H9 (cell line): ENCODE measurements at regions not wholly inside any gene's neighbourhood (a gene's known extent, or its start where the extent isn't known, plus 50 kb on each side); places are given as distances from the start of the nearest gene placed in this dataset.
A peak's percentile ranks its signal among the peaks of the same experiment; 100 is the strongest.

ENCODE experiments used
- DNase-seq: peaks from one replicate; pipeline ENCODE4 v3.0.0-alpha.2; 2017
- H2AFZ ChIP-seq: one replicate; pipeline ENCODE4 v1.6.1; 2013; ENCODE audit warnings: mild to moderate bottlenecking, low read length, control low read depth, moderate library complexity
- H2AK5ac ChIP-seq: 2 replicates; pipeline ENCODE4 v1.6.1; 2013; ENCODE audit warnings: low read length, control low read depth, mixed read lengths; ENCODE audit not compliant: insufficient read length
- H2BK120ac ChIP-seq: one replicate; pipeline ENCODE4 v1.6.1; 2013; ENCODE audit warnings: low read depth, mild to moderate bottlenecking, low read length, control low read depth, inconsistent platforms; ENCODE audit not compliant: poor library complexity, severe bottlenecking
- H2BK12ac ChIP-seq: 2 replicates; pipeline ENCODE4 v1.6.1; 2013; ENCODE audit warnings: low read length, control low read depth, mixed read lengths, low read depth; ENCODE audit not compliant: insufficient read length
- H2BK15ac ChIP-seq: 2 replicates; pipeline ENCODE4 v1.6.1; 2013; ENCODE audit warnings: low read depth, low read length, control low read depth
- H2BK20ac ChIP-seq: one replicate; pipeline ENCODE4 v1.6.1; 2013; ENCODE audit warnings: low read depth, mild to moderate bottlenecking, low read length, control low read depth, inconsistent platforms; ENCODE audit not compliant: poor library complexity, severe bottlenecking
- H2BK5ac ChIP-seq: 2 replicates; pipeline ENCODE4 v1.6.1; 2013; ENCODE audit warnings: low read length, control low read depth, mixed read lengths; ENCODE audit not compliant: insufficient read length
- H3K14ac ChIP-seq: 2 replicates; pipeline ENCODE4 v1.6.1; 2013; ENCODE audit warnings: low read length, control low read depth; ENCODE audit not compliant: insufficient read depth
- H3K18ac ChIP-seq: 2 replicates; pipeline ENCODE4 v1.6.1; 2013; ENCODE audit warnings: low read depth, mild to moderate bottlenecking, mixed read lengths, low read length, control low read depth; ENCODE audit not compliant: insufficient read length
- H3K23ac ChIP-seq: 2 replicates; pipeline ENCODE4 v1.6.1; 2013; ENCODE audit warnings: low read length, control low read depth, mixed read lengths, low read depth; ENCODE audit not compliant: insufficient read length
- H3K23me2 ChIP-seq: 2 replicates; pipeline ENCODE4 v1.6.1; 2013; ENCODE audit warnings: low read depth, mild to moderate bottlenecking, mixed read lengths, low read length, control low read depth; ENCODE audit not compliant: insufficient read length, poor library complexity, severe bottlenecking
- H3K27ac ChIP-seq: 2 replicates; pipeline ENCODE4 v1.5.1; 2013; ENCODE audit warnings: low read length, control low read depth, mixed read lengths, low read depth; ENCODE audit not compliant: insufficient read length
- H3K27me3 ChIP-seq: 2 replicates; pipeline ENCODE4 v1.6.1; 2013; ENCODE audit warnings: low read length, control low read depth, inconsistent platforms; ENCODE audit not compliant: insufficient read depth
- H3K4ac ChIP-seq: 2 replicates; pipeline ENCODE4 v1.6.1; 2013; ENCODE audit warnings: low read depth, mild to moderate bottlenecking, control low read depth, inconsistent platforms, low read length, moderate library complexity
- H3K4me1 ChIP-seq: 2 replicates; pipeline ENCODE4 v1.6.1; 2013; ENCODE audit warnings: low read length, control low read depth, inconsistent platforms; ENCODE audit not compliant: insufficient read depth
- H3K4me2 ChIP-seq: 2 replicates; pipeline ENCODE4 v1.6.1; 2013; ENCODE audit warnings: low read length, control low read depth, mixed read lengths; ENCODE audit not compliant: insufficient read length, insufficient read depth
- H3K56ac ChIP-seq: 2 replicates; pipeline ENCODE4 v1.6.1; 2013; ENCODE audit warnings: low read depth, mild to moderate bottlenecking, mixed read lengths, low read length, control low read depth; ENCODE audit not compliant: insufficient read length
- H3K79me1 ChIP-seq: 2 replicates; pipeline ENCODE4 v1.6.1; 2013; ENCODE audit warnings: low read depth, mild to moderate bottlenecking, moderate library complexity, low read length, control low read depth, inconsistent platforms; ENCODE audit not compliant: insufficient read depth, poor library complexity, severe bottlenecking
- H3K79me2 ChIP-seq: 2 replicates; pipeline ENCODE4 v1.6.1; 2013; ENCODE audit warnings: low read length, control low read depth, inconsistent platforms; ENCODE audit not compliant: insufficient read depth
- H3K9ac ChIP-seq: 2 replicates; pipeline ENCODE4 v1.6.1; 2013; ENCODE audit warnings: low read length, control low read depth, mixed read lengths; ENCODE audit not compliant: insufficient read length; ENCODE audit errors: extremely low read depth
- H3K9me3 ChIP-seq: one replicate; pipeline ENCODE4 v1.6.1; 2013; ENCODE audit warnings: low read depth, low read length, inconsistent platforms; ENCODE audit not compliant: control insufficient read depth
- H3T11ph ChIP-seq: one replicate; pipeline ENCODE4 v1.6.1; 2013; ENCODE audit warnings: mild to moderate bottlenecking, low read length, control low read depth, inconsistent platforms
- H4K20me1 ChIP-seq: one replicate; pipeline ENCODE4 v1.6.1; 2013; ENCODE audit not compliant: control insufficient read depth, insufficient read length, insufficient read depth
- H4K5ac ChIP-seq: 2 replicates; pipeline ENCODE4 v1.6.1; 2013; ENCODE audit warnings: low read depth, mild to moderate bottlenecking, mixed read lengths, low read length, control low read depth; ENCODE audit not compliant: insufficient read length
- H4K8ac ChIP-seq: replicated peaks from 2 replicates; pipeline ENCODE4 v1.6.1; 2013; ENCODE audit warnings: low read length, control low read depth, mixed read lengths, low read depth; ENCODE audit not compliant: insufficient read length
- H4K91ac ChIP-seq: 2 replicates; pipeline ENCODE4 v1.6.1; 2013; ENCODE audit warnings: low read depth, mild to moderate bottlenecking, moderate library complexity, mixed read lengths, low read length, control low read depth; ENCODE audit not compliant: insufficient read length
- H3K27ac Mint-ChIP-seq, 3 experiments: 2 replicates in 2 of 3; 3 replicates in 1 of 3; pipeline ENCODE4 v1.8.0; 2020 to 2021; ENCODE audit warnings: mixed read lengths in 3 of 3, mild to moderate bottlenecking in 1 of 3, moderate library complexity in 1 of 3
- H3K27me3 Mint-ChIP-seq: 2 replicates; pipeline ENCODE4 v1.8.0; 2021; ENCODE audit warnings: low read depth, mild to moderate bottlenecking, moderate library complexity, mixed read lengths
- H3K36me3 Mint-ChIP-seq, 3 experiments: 2 replicates in 2 of 3; 3 replicates in 1 of 3; pipeline ENCODE4 v1.8.0; 2020 to 2021; ENCODE audit warnings: low read depth in 3 of 3, mixed read lengths in 3 of 3; ENCODE audit not compliant: insufficient read depth in 1 of 3
- H3K4me1 Mint-ChIP-seq, 2 experiments: 2 replicates each; pipeline ENCODE4 v1.8.0; 2020; ENCODE audit warnings: mixed read lengths in 2 of 2
- H3K4me3 Mint-ChIP-seq, 2 experiments: 2 replicates in 1 of 2; 3 replicates in 1 of 2; pipeline ENCODE4 v1.8.0; 2020 to 2021; ENCODE audit warnings: mild to moderate bottlenecking in 2 of 2, mixed read lengths in 2 of 2, moderate library complexity in 1 of 2
- H3K9me3 Mint-ChIP-seq, 2 experiments: 2 replicates in 1 of 2; 3 replicates in 1 of 2; pipeline ENCODE4 v1.8.0; 2020; ENCODE audit warnings: mild to moderate bottlenecking in 2 of 2, mixed read lengths in 2 of 2, moderate library complexity in 1 of 2
- WGBS: extraction: QIAGEN DNeasy Blood & Tissue Kit; methylation state at CpG from one replicate; pipeline ENCODE4 v1.1.7; 2013; ENCODE audit warnings: missing lambda C conversion rate, low lambda C conversion rate, mixed read lengths; ENCODE audit not compliant: insufficient read length; ENCODE audit errors: extremely low coverage; 5-methylcytosine and 5-hydroxymethylcytosine counted together
- TF ChIP-seq, protein P1 (sequence below): fragments of 200-600 bp; sonication (generic); conservative IDR thresholded peaks from 3 replicates; pipeline ENCODE4 v1.8.0; 2021; ENCODE audit warnings: antibody characterized with exemption, mild to moderate bottlenecking

DNA sequence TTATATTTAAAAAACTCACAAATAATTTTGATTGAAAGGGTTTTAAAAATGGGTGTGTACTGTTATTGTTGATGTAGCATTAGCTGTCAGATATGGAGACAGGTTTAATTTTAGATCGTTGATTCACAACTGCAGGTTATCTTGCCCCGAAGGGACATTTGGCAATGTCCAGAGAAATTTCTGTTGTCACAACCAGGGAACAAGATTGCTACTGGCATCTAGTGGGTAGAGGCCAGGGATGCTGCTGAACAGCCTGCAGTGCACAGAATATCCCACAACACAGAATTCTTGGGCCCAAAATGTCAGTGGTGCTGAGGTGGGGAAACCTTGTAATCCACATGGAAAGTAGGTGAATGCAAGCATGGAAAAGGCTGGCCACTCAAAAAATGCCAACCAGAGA is 114.9 kb downstream of the MAGEB17 start:
- Histone ChIP-seq H4K91ac (no peak overlapping the region), H2AFZ (no peak overlapping the region), H2BK15ac (no peak overlapping the region), H2BK120ac (no peak overlapping the region), H3K79me2 (no peaks in the 10 kb centered on the region), H3K9me3 (no peaks in the 10 kb centered on the region), H3K27me3 (no peaks in the 10 kb centered on the region), H2BK5ac (no peak overlapping the region), H3K56ac (no peak overlapping the region), H3K27ac (no peak overlapping the region), H4K8ac (no peak overlapping the region), H3K4me1 (no peaks in the 10 kb centered on the region), H2AK5ac (no peak overlapping the region), H4K5ac (no peak overlapping the region), H3K18ac (no peak overlapping the region), H2BK20ac (no peak overlapping the region), H3K9ac (no peak overlapping the region), H3K4me2 (no peak overlapping the region), H4K20me1 (no peaks in the 10 kb centered on the region), H3K23me2 (no peaks in the 10 kb centered on the region), H3K14ac (no peak overlapping the region), H3K4ac (no peak overlapping the region), H2BK12ac (no peak overlapping the region), H3T11ph (no peak overlapping the region), H3K23ac (no peak overlapping the region), H3K79me1 (no peaks in the 10 kb centered on the region)
- DNase-seq, result no peak
- Mint-ChIP-seq H3K9me3 (peaks cover 20 to 21% of the 10 kb centered on the region in 2 experiments), H3K27ac (0 out of 7 replicates have a peak overlapping the region, but pooled peaks of 1 of the 3 experiments have one; percentile 8), H3K27me3 (no peaks in the 10 kb centered on the region), H3K36me3 (peaks cover 18 to 44% (median 29%) of the 10 kb centered on the region in 3 experiments), H3K4me1 (peaks cover 11 to 13% of the 10 kb centered on the region in 2 experiments), H3K4me3 (no peak overlapping the region)
- no CpG with 5 or more reads among the region's 2 CpGs for WGBS
- TF ChIP-seq, protein P1, sequence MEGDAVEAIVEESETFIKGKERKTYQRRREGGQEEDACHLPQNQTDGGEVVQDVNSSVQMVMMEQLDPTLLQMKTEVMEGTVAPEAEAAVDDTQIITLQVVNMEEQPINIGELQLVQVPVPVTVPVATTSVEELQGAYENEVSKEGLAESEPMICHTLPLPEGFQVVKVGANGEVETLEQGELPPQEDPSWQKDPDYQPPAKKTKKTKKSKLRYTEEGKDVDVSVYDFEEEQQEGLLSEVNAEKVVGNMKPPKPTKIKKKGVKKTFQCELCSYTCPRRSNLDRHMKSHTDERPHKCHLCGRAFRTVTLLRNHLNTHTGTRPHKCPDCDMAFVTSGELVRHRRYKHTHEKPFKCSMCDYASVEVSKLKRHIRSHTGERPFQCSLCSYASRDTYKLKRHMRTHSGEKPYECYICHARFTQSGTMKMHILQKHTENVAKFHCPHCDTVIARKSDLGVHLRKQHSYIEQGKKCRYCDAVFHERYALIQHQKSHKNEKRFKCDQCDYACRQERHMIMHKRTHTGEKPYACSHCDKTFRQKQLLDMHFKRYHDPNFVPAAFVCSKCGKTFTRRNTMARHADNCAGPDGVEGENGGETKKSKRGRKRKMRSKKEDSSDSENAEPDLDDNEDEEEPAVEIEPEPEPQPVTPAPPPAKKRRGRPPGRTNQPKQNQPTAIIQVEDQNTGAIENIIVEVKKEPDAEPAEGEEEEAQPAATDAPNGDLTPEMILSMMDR, result no peak
